Heart left ventricle (tissue), 16 donors: ENCODE measurements at regions not wholly inside any gene's neighbourhood (a gene's known extent, or its start where the extent isn't known, plus 50 kb on each side); places are given as distances from the start of the nearest gene placed in this dataset.
A peak's percentile ranks its signal among the peaks of the same experiment; 100 is the strongest.

ENCODE experiments used
- ATAC-seq, 4 donors: fragments of 200-7000 bp; cut with Tn5 transposase; one replicate each; pipeline ENCODE4 v1.9.1; 2020 to 2022; ENCODE audit warnings: moderate library complexity in 4 of 4, mild to moderate bottlenecking in 3 of 4, moderate number of reproducible peaks in 1 of 4
- DNase-seq, 5 donors: peaks; one replicate each; pipeline ENCODE4 v3.0.0-alpha.2; 2020
- H3K27ac ChIP-seq, 12 donors: fragments of 200-600 bp; sonication (generic) in 4 of 12; one replicate each; pipeline versions ENCODE4 v1.5.0 to v1.8.0; 2016 to 2022; ENCODE audit warnings: mild to moderate bottlenecking in 2 of 12
- H3K27me3 ChIP-seq, 9 donors: fragments of 200-600 bp; sonication (generic) in 2 of 9; one replicate each; pipeline versions ENCODE4 v1.5.1 to v1.8.0; 2016 to 2022; ENCODE audit warnings: mild to moderate bottlenecking in 3 of 9
- H3K36me3 ChIP-seq, 9 donors: fragments of 200-600 bp; sonication (generic) in 2 of 9; one replicate each; pipeline versions ENCODE4 v1.5.0 to v1.8.0; 2018 to 2022; ENCODE audit warnings: mild to moderate bottlenecking in 2 of 9
- H3K4me1 ChIP-seq, 12 donors: fragments of 200-600 bp; sonication (generic) in 4 of 12; one replicate each; pipeline versions ENCODE4 v1.5.0 to v1.8.0; 2016 to 2022; ENCODE audit warnings: mild to moderate bottlenecking in 3 of 12
- H3K4me3 ChIP-seq, 12 donors: fragments of 200-600 bp; sonication (generic) in 4 of 12; one replicate each; pipeline versions ENCODE4 v1.5.0 to v1.8.0; 2017 to 2022; ENCODE audit warnings: mild to moderate bottlenecking in 9 of 12, moderate library complexity in 4 of 12
- H3K9me3 ChIP-seq, 12 donors: fragments of 200-600 bp; sonication (generic) in 4 of 12; one replicate each; pipeline versions ENCODE4 v1.5.0 to v1.8.0; 2016 to 2022; ENCODE audit warnings: mild to moderate bottlenecking in 1 of 12
- CTCF ChIP-seq, 12 donors: fragments of 200-600 bp; sonication (generic) in 4 of 12; IDR thresholded peaks; one replicate each; pipeline versions ENCODE4 v1.5.0 to v1.8.0; 2018 to 2022; ENCODE audit warnings: antibody characterized with exemption in 12 of 12, mild to moderate bottlenecking in 5 of 12
- POLR2A ChIP-seq, 2 donors: fragments of 450-650 bp; IDR thresholded peaks; one replicate each; pipeline ENCODE4 v1.6.1; 2017; ENCODE audit warnings: antibody characterized with exemption in 2 of 2, mild to moderate bottlenecking in 2 of 2, moderate library complexity in 2 of 2
- WGBS, 4 donors: extraction: QIAGEN DNeasy Blood & Tissue Kit in 2 of 4; methylation state at CpG; one replicate each; pipeline versions ENCODE4 v1.1.5 to v1.1.7; 2013 to 2018; 5-methylcytosine and 5-hydroxymethylcytosine counted together
- intact Hi-C, 10 donors: fragments of 100-400 bp; cut with DNase I; formaldehyde crosslinking; loops; one replicate each; pipeline versions ENCODE4 v1.11.1 to v1.14.2; 2022
- donor health status: ischemic (EF 13 %, LVEDD 7.1; RV severe dilation, severe dysfunction).
- donor health status: healthy with polysubstance abuse.
- donor health status: DM: no; HTN: yes; CAD: no.
- donor health status: DM: no; HTN: no; CAD: no.
- donor health status: ischemic (EF 25% LVEDD 6.9; RV normal size, moderate dysfunction).
- donor health status: ischemic (EF 25% LVEDD 5.7; RV mildly dilated, moderate dysfunction).
- donor health status: healthy.
- donor health status: DM: yes; HTN: yes; CAD: no.
- donor health status: ischemic (EF 35%, LVEDD 5.7; RV mildly dilated, moderate dysfunction).
- donor health status: nonischemic (EF 11% LVEDD 7.7; RV severe dilation, severe dysfunction).
- donor health status: DM: yes; HTN: yes; CAD: no.
- donor health status: PGD.
- donor health status: ischemic (EF 29% LVEDD 5.4; RV normal size, mild dysfunction).
- donor health status: nonischemic (EF 23%, LVEDD 6.1; RV moderate dilation, normal function).

GRCh38 chr10:71083716-71083975 is 128.7 kb upstream of the UNC5B start:
- Histone ChIP-seq H3K9me3 (no peaks in the 10 kb centered on the region), H3K4me1 (no peaks in the 10 kb centered on the region), H3K4me3 (no peak overlapping the region), H3K27me3 (no peaks in the 10 kb centered on the region), H3K36me3 (no peaks in the 10 kb centered on the region), H3K27ac (no peak overlapping the region)
- WGBS, 4 donors = 72 to 88% (median 84%) methylated on average over 5 of the region's 5 CpGs
- peak in 1 of 5 donors; percentile 3 for DNase-seq
- no peak for TF ChIP-seq CTCF (IDR thresholded peaks at IDR 0.05)
- no peak for TF ChIP-seq POLR2A (IDR thresholded peaks at IDR 0.05)
- intact Hi-C loops = no loop called here
- ATAC-seq = no peak

GRCh38 chr10:71084061-71084817 is 128.1 kb upstream of the UNC5B start:
- no peak for TF ChIP-seq CTCF (IDR thresholded peaks at IDR 0.05)
- TF ChIP-seq POLR2A (IDR thresholded peaks at IDR 0.05) = no peak
- H3K4me3 ChIP-seq = no peak overlapping the region
- peak in 3 of 5 donors; percentile 1 to 16 (median 9) for DNase-seq
- ATAC-seq = no peak
- 90 to 91% (median 91%) methylated on average over 10 of the region's 10 CpGs for WGBS, 4 donors
- H3K27ac ChIP-seq = no peak overlapping the region
- H3K4me1 ChIP-seq = no peaks in the 10 kb centered on the region
- H3K36me3 ChIP-seq = no peaks in the 10 kb centered on the region
- H3K27me3 ChIP-seq = no peaks in the 10 kb centered on the region
- H3K9me3 ChIP-seq = no peaks in the 10 kb centered on the region
- intact Hi-C loops = no loop called here

- Histone ChIP-seq H3K4me1 (no peaks in the 10 kb centered on the region), H3K9me3 (no peaks in the 10 kb centered on the region), H3K36me3 (no peaks in the 10 kb centered on the region), H3K4me3 (no peak overlapping the region), H3K27ac (no peak overlapping the region), H3K27me3 (no peaks in the 10 kb centered on the region)
- intact Hi-C loops = no loop called here
- DNase-seq (peak in 1 of 5 donors; percentile 4), ATAC-seq (no peak)
- WGBS, 4 donors = 79 to 90% (median 84%) methylated on average over 2 of the region's 2 CpGs
- TF ChIP-seq POLR2A (IDR thresholded peaks at IDR 0.05) = no peak
- no peak for TF ChIP-seq CTCF (IDR thresholded peaks at IDR 0.05)
Observed at GRCh38 chr10:71084818-71085126, 127.6 kb upstream of the UNC5B start.

GRCh38 chr10:71085689-71086438 is 126.5 kb upstream of the UNC5B start:
- intact Hi-C loops = no loop called here
- peak in 3 of 5 donors; percentile 1 to 19 (median 8) for DNase-seq
- Histone ChIP-seq H3K27ac (no peak overlapping the region), H3K4me3 (no peak overlapping the region), H3K9me3 (no peaks in the 10 kb centered on the region), H3K36me3 (no peaks in the 10 kb centered on the region), H3K27me3 (peaks cover 0 to 3% (median 0%) of the 10 kb centered on the region in 9 donors), H3K4me1 (no peaks in the 10 kb centered on the region)
- TF ChIP-seq CTCF (IDR thresholded peaks at IDR 0.05) (no peak), POLR2A (IDR thresholded peaks at IDR 0.05) (no peak)
- ATAC-seq = no peak
- 49 to 67% (median 57%) methylated on average over 18 of the region's 18 CpGs for WGBS, 4 donors
